Fibroblast of skin of right biceps (primary cell): ENCODE measurements at regions not wholly inside any gene's neighbourhood (a gene's known extent, or its start where the extent isn't known, plus 50 kb on each side); places are given as distances from the start of the nearest gene placed in this dataset.
"Not testable (repeated sequence)": the region's sequence is repeated elsewhere in the genome, so short reads cannot be mapped to it uniquely, and the experiment has no call there.

Experiments used
- DNase-seq: peaks from one replicate; pipeline ENCODE4 v3.0.0-alpha.2; 2013

GRCh38 chr6:104676679-104677078 lies 183.0 kb downstream of the HACE1 start:
- not testable (repeated sequence) for DNase-seq

GRCh38 chr6:104675161-104675560 lies 184.6 kb downstream of the HACE1 start:
- DNase-seq: not testable (repeated sequence)

- not testable (repeated sequence) for DNase-seq
These were observed 186.6 kb downstream of the HACE1 start for GRCh38 chr6:104673078-104673477.

GRCh38 chr6:104671591-104671891 lies 188.2 kb downstream of the HACE1 start:
- DNase-seq: not testable (repeated sequence)

- DNase-seq: not testable (repeated sequence)
These were observed 188.7 kb downstream of the HACE1 start for GRCh38 chr6:104670834-104671590.

- no peak for DNase-seq
These were observed 190.2 kb downstream of the HACE1 start for GRCh38 chr6:104669483-104669882.

- DNase-seq: no peak
These were observed 203.5 kb downstream of the HACE1 start for GRCh38 chr6:104656235-104656634.

- DNase-seq: peak; percentile 54
These were observed 205.9 kb downstream of the HACE1 start for GRCh38 chr6:104653781-104654180.

- no peak for DNase-seq
These were observed 211.4 kb downstream of the HACE1 start for GRCh38 chr6:104648347-104648746.

GRCh38 chr6:104644848-104645247 lies 214.9 kb downstream of the HACE1 start:
- no peak for DNase-seq

GRCh38 chr6:104642871-104643270 lies 216.8 kb downstream of the HACE1 start:
- DNase-seq: peak; percentile 87

GRCh38 chr6:104640761-104641160 lies 219.0 kb downstream of the HACE1 start:
- DNase-seq: no peak

- no peak for DNase-seq
These were observed 219.5 kb downstream of the HACE1 start for GRCh38 chr6:104640150-104640700.

- peak; percentile 56 for DNase-seq
These were observed 220.1 kb downstream of the HACE1 start for GRCh38 chr6:104639668-104640067.

- peak; percentile 30 for DNase-seq
These were observed 220.9 kb downstream of the HACE1 start for GRCh38 chr6:104638841-104639290.

GRCh38 chr6:104633125-104633524 lies 226.6 kb downstream of the HACE1 start:
- DNase-seq: peak; percentile 80

GRCh38 chr6:104632588-104632987 lies 227.1 kb downstream of the HACE1 start:
- no peak for DNase-seq

GRCh38 chr6:104630955-104631354 lies 228.8 kb downstream of the HACE1 start:
- DNase-seq: no peak

- DNase-seq: no peak
These were observed 229.2 kb downstream of the HACE1 start for GRCh38 chr6:104630522-104630921.

GRCh38 chr6:104629826-104630225 lies 229.9 kb downstream of the HACE1 start:
- no peak for DNase-seq

- DNase-seq: peak; percentile 77
These were observed 234.2 kb downstream of the HACE1 start for GRCh38 chr6:104625536-104625935.

GRCh38 chr6:104623052-104623690 lies 236.5 kb downstream of the HACE1 start:
- no peak for DNase-seq

GRCh38 chr6:104621396-104621795 lies 238.3 kb downstream of the HACE1 start:
- no peak for DNase-seq

- DNase-seq: no peak
These were observed 242.1 kb downstream of the HACE1 start for GRCh38 chr6:104617591-104617990.
